ENCODE measurements at regions not wholly inside any gene's neighbourhood (a gene's known extent, or its start where the extent isn't known, plus 50 kb on each side); places are given as distances from the start of the nearest gene placed in this dataset.

DNA sequence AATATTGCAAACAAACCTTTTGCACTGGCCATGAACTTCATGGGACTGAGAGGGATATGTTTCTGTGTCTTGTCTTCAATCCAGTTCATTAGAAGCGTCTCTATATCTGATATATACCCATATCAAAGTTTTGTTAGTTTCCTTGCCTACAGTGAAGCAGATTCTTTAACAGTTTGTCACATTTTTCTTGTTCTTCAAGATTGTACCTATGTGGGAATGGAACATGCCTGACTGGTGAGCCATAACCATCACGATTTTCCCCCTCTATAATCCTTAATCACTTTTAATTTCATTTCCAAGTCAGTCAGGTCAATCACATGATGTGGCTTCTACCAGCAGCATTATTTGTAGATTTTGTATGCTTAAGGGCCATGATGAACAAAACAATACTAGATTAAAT is 197.1 kb upstream of the PDE5A start:
- TF ChIP-seq, protein P1, sequence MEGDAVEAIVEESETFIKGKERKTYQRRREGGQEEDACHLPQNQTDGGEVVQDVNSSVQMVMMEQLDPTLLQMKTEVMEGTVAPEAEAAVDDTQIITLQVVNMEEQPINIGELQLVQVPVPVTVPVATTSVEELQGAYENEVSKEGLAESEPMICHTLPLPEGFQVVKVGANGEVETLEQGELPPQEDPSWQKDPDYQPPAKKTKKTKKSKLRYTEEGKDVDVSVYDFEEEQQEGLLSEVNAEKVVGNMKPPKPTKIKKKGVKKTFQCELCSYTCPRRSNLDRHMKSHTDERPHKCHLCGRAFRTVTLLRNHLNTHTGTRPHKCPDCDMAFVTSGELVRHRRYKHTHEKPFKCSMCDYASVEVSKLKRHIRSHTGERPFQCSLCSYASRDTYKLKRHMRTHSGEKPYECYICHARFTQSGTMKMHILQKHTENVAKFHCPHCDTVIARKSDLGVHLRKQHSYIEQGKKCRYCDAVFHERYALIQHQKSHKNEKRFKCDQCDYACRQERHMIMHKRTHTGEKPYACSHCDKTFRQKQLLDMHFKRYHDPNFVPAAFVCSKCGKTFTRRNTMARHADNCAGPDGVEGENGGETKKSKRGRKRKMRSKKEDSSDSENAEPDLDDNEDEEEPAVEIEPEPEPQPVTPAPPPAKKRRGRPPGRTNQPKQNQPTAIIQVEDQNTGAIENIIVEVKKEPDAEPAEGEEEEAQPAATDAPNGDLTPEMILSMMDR (IDR thresholded peaks at IDR 0.05), result no peak
- TF ChIP-seq POLR2AphosphoS5 (IDR thresholded peaks at IDR 0.05) (no peak), POLR2A (IDR thresholded peaks at IDR 0.05) (no peak)

Measured in suprapubic skin (tissue), 4 donors.